ENCODE measurements at regions not wholly inside any gene's neighbourhood (a gene's known extent, or its start where the extent isn't known, plus 50 kb on each side); places are given as distances from the start of the nearest gene placed in this dataset.

DNA sequence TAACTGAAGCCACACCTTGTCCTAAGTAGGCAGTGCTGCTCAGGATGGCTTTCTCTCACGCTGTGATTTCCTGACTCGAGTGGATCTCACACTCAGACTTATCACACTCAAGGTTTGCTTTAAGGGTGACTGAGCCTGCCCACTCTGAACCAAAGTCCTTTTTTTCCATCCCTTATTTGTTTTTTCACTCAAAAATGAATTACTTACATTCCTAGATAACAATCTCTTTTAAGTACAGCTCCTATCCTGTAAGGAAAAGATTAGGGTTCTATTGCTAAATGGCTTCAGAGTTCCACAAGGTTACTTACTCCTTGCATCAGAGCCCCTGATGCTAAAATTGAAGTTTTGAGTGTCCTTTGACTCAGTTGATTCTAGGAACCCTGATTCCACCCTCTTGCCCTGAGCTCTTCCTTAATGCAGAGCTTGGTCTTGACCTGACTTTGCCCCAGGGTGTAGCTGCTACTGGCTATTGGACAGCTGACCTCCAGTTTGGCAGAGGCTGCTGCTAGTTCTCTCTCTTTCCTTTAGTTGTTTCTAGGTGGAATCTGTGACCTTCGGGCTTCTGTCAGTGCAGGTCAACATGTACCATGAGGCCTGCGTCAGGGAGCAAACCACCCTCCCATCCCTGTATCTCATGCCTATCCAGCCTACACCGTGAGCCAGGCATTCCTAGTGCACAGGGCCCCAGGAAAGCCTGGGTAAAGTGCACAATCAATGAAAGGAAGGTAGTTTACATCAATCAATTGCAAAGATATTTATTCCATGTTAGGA is 80.1 kb upstream of the CD55 start:
- no peak for DNase-seq
- H3K27ac Mint-ChIP-seq: no peak overlapping the region
- H3K4me3 Mint-ChIP-seq: no peak overlapping the region
- TF ChIP-seq, protein P1, sequence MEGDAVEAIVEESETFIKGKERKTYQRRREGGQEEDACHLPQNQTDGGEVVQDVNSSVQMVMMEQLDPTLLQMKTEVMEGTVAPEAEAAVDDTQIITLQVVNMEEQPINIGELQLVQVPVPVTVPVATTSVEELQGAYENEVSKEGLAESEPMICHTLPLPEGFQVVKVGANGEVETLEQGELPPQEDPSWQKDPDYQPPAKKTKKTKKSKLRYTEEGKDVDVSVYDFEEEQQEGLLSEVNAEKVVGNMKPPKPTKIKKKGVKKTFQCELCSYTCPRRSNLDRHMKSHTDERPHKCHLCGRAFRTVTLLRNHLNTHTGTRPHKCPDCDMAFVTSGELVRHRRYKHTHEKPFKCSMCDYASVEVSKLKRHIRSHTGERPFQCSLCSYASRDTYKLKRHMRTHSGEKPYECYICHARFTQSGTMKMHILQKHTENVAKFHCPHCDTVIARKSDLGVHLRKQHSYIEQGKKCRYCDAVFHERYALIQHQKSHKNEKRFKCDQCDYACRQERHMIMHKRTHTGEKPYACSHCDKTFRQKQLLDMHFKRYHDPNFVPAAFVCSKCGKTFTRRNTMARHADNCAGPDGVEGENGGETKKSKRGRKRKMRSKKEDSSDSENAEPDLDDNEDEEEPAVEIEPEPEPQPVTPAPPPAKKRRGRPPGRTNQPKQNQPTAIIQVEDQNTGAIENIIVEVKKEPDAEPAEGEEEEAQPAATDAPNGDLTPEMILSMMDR (IDR thresholded peaks at IDR 0.05): no peak
- H3K9me3 Mint-ChIP-seq: no peaks in the 10 kb centered on the region
- ATAC-seq: no peak
- no peak overlapping the region for H3K4me3 ChIP-seq (ENCODE audit: low read length)
- no peaks in the 10 kb centered on the region for H3K4me1 Mint-ChIP-seq
- no peaks in the 10 kb centered on the region for H3K9me3 ChIP-seq (ENCODE audit: control insufficient read depth, insufficient read depth, low read length)
- intact Hi-C loops (cut with micrococcal nuclease): no loop called here
- 81% methylated on average over 5 of the region's 5 CpGs for WGBS (ENCODE audit: insufficient coverage)
- H3K4me1 ChIP-seq (ENCODE audit: control insufficient read depth, insufficient read depth, low read length): no peaks in the 10 kb centered on the region
- no peaks in the 10 kb centered on the region for H3K36me3 Mint-ChIP-seq
- H3K27me3 Mint-ChIP-seq (ENCODE audit: low read depth in 2 of 2): peaks cover 14 to 57% of the 10 kb centered on the region in 2 donors
- no peak overlapping the region for H3K27ac ChIP-seq (ENCODE audit: low read length)
- no peaks in the 10 kb centered on the region for H3K36me3 ChIP-seq (ENCODE audit: control insufficient read depth, insufficient read depth, low read length)
- peaks cover 3% of the 10 kb centered on the region for H3K27me3 ChIP-seq (ENCODE audit: control insufficient read depth, insufficient read depth, low read length)

DNA sequence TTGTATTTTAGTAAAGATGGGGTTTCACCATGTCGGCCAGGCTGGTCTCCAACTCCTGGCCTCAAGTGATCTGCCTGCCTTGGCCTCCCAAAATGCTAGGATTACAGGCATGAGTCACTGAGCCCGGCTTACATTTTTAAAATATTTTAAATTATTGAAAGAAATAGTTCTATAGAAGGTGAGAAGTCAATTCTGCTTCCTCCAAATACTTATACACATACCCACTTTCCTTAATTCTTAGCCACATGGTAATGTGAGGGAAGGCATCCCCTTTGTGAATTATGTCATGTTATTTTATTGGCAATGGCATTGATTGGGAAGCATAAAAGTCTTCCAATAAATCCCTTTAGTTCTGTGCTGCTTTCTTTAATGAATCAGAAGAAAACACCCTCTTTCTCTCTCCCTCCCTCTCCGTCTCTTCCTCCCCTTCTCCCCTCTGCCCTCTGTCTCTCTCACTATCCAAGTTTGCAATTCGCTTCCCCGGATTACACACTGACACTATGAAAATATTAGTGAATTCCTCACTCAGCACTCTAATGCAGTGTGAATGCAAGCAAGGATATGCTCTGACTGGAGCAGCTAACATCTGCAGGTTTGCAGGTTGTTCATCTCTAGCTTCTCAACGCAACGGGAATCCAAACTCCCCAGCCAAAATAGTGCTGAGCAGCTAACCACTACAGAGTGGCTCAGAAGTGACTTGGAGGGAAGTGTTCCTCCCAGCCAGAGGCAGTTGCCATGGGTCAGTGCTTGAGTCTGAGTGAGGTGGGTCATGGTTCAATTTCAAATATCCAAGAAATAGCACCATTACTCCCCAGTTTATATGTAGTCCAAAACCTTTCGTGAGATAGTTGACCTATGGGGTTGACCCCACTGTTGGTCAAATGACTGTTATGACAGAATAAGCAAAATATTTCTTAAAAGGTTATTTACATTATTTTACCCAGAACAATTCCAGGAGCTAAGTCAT is 77.8 kb upstream of the CD55 start:
- no peak for ATAC-seq
- Histone ChIP-seq H3K27ac (ENCODE audit: low read length) (no peak overlapping the region), H3K4me1 (ENCODE audit: control insufficient read depth, insufficient read depth, low read length) (no peaks in the 10 kb centered on the region), H3K27me3 (ENCODE audit: control insufficient read depth, insufficient read depth, low read length) (peaks cover 3% of the 10 kb centered on the region), H3K9me3 (ENCODE audit: control insufficient read depth, insufficient read depth, low read length) (no peaks in the 10 kb centered on the region), H3K36me3 (ENCODE audit: control insufficient read depth, insufficient read depth, low read length) (no peaks in the 10 kb centered on the region), H3K4me3 (ENCODE audit: low read length) (no peak overlapping the region)
- WGBS (ENCODE audit: insufficient coverage): 92% methylated on average over 6 of the region's 8 CpGs
- TF ChIP-seq, protein P1 (IDR thresholded peaks at IDR 0.05): no peak
- peaks cover 4 to 33% of the 10 kb centered on the region in 2 donors for H3K27me3 Mint-ChIP-seq (ENCODE audit: low read depth in 2 of 2)
- DNase-seq: no peak
- intact Hi-C loops (cut with micrococcal nuclease): no loop called here
- H3K27ac Mint-ChIP-seq: no peak overlapping the region
- H3K36me3 Mint-ChIP-seq: no peaks in the 10 kb centered on the region
- no peak overlapping the region for H3K4me3 Mint-ChIP-seq
- H3K9me3 Mint-ChIP-seq: no peaks in the 10 kb centered on the region
- no peaks in the 10 kb centered on the region for H3K4me1 Mint-ChIP-seq

DNA sequence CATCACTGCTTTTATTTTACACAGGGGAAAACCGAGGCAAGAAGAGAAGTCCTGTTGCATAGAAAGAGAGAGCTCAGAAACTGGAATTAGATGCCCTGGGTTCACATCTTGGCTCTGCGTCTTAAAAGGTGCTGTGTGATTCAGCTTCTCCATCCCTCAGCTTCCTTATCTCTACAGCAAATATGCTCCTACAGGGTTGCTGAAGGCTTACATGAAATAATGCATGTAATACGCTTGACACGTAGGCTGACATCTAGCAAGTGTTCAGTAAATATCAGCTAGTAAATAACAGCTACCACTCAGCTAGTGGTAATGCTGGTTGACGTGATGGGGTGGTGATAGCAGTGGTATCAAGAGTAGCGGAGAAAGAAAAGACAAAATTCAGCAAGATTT is 77.1 kb upstream of the CD55 start:
- H3K4me3 Mint-ChIP-seq: no peak overlapping the region

More for the DNA sequence above, 77.1 kb upstream of the CD55 start:
- Histone ChIP-seq H3K27ac (ENCODE audit: low read length) (no peak overlapping the region), H3K9me3 (ENCODE audit: control insufficient read depth, insufficient read depth, low read length) (no peaks in the 10 kb centered on the region), H3K4me3 (ENCODE audit: low read length) (no peak overlapping the region), H3K36me3 (ENCODE audit: control insufficient read depth, insufficient read depth, low read length) (no peaks in the 10 kb centered on the region), H3K27me3 (ENCODE audit: control insufficient read depth, insufficient read depth, low read length) (peaks cover 3% of the 10 kb centered on the region), H3K4me1 (ENCODE audit: control insufficient read depth, insufficient read depth, low read length) (no peaks in the 10 kb centered on the region)
- H3K27me3 Mint-ChIP-seq (ENCODE audit: low read depth in 2 of 2): peaks cover 2 to 26% of the 10 kb centered on the region in 2 donors
- no peak for ATAC-seq
- WGBS (ENCODE audit: insufficient coverage): 91% methylated on average over 4 of the region's 6 CpGs
- H3K9me3 Mint-ChIP-seq: no peaks in the 10 kb centered on the region
- intact Hi-C loops (cut with micrococcal nuclease): no loop called here
- no peak overlapping the region for H3K27ac Mint-ChIP-seq
- no peak for DNase-seq
- H3K36me3 Mint-ChIP-seq: no peaks in the 10 kb centered on the region
- TF ChIP-seq, protein P1 (IDR thresholded peaks at IDR 0.05): no peak
- H3K4me1 Mint-ChIP-seq: no peaks in the 10 kb centered on the region
